Neural cell (in vitro differentiated cells): ENCODE measurements at regions not wholly inside any gene's neighbourhood (a gene's known extent, or its start where the extent isn't known, plus 50 kb on each side); places are given as distances from the start of the nearest gene placed in this dataset.

Source experiments
- H2AFZ ChIP-seq: fragments of 200-600, 300-800 bp; sonication (generic), shearing (Covaris generic); 2 replicates; pipeline ENCODE4 v1.6.0; 2014; ENCODE audit warnings: low read depth, mild to moderate bottlenecking, antibody characterized with exemption, low read length, moderate library complexity
- H3F3A ChIP-seq: fragments of 200-600 bp; shearing (Covaris generic); 2 replicates; pipeline ENCODE4 v1.6.1; 2016; ENCODE audit warnings: mild to moderate bottlenecking, moderate library complexity, mixed read lengths, antibody characterized with exemption, low read length; ENCODE audit not compliant: insufficient read depth, poor library complexity, severe bottlenecking
- H3K27ac ChIP-seq: fragments of 200-600, 300-800 bp; sonication (generic), shearing (Covaris generic); 2 replicates; pipeline ENCODE4 v1.5.1; 2014; ENCODE audit warnings: mild to moderate bottlenecking, low read length, moderate library complexity
- H3K27me3 ChIP-seq: fragments of 300-800, 200-600 bp; sonication (generic), shearing (Covaris generic); 2 replicates; pipeline ENCODE4 v1.6.0; 2014; ENCODE audit warnings: mild to moderate bottlenecking, low read depth, low read length, moderate library complexity; ENCODE audit not compliant: insufficient read depth
- H3K36me3 ChIP-seq: fragments of 300-800, 200-600 bp; sonication (generic), shearing (Covaris generic); 2 replicates; pipeline ENCODE4 v1.5.1; 2014; ENCODE audit warnings: mild to moderate bottlenecking, antibody characterized with exemption, low read length, moderate library complexity; ENCODE audit not compliant: insufficient read depth
- H3K4me2 ChIP-seq: fragments of 300-800, 200-600 bp; sonication (generic), shearing (Covaris generic); 2 replicates; pipeline ENCODE4 v1.6.0; 2014; ENCODE audit warnings: mild to moderate bottlenecking, low read length
- H3K4me3 ChIP-seq: fragments of 300-800, 200-600 bp; sonication (generic), shearing (Covaris generic); 2 replicates; pipeline ENCODE4 v1.5.1; 2014; ENCODE audit warnings: mild to moderate bottlenecking, low read length, moderate library complexity
- H3K79me2 ChIP-seq: fragments of 200-600 bp; shearing (Covaris generic); replicated peaks from 2 replicates; pipeline ENCODE4 v1.6.0; 2014; ENCODE audit warnings: mild to moderate bottlenecking, low read length, moderate library complexity; ENCODE audit not compliant: insufficient read depth
- H3K9ac ChIP-seq: fragments of 300-800, 200-600 bp; sonication (generic), shearing (Covaris generic); 2 replicates; pipeline ENCODE4 v1.6.1; 2016; ENCODE audit warnings: mild to moderate bottlenecking, low read length, mixed read lengths
- H3K9me2 ChIP-seq: fragments of 200-600 bp; shearing (Covaris generic); 2 replicates; pipeline ENCODE4 v1.6.1; 2016; ENCODE audit warnings: mild to moderate bottlenecking, low read length, mixed read lengths; ENCODE audit not compliant: insufficient read depth
- H3K9me3 ChIP-seq: fragments of 200-600, 300-800 bp; sonication (generic), shearing (Covaris generic); 2 replicates; pipeline ENCODE4 v1.6.1; 2016; ENCODE audit warnings: mild to moderate bottlenecking, mixed run types, low read length, moderate library complexity, mixed read lengths
- H4K20me1 ChIP-seq: fragments of 200-600 bp; shearing (Covaris generic); 2 replicates; pipeline ENCODE4 v1.6.1; 2016; ENCODE audit warnings: mild to moderate bottlenecking, mixed run types; ENCODE audit not compliant: insufficient read depth
- EP300 ChIP-seq: fragments of 450-650 bp; conservative IDR thresholded peaks from 2 replicates; pipeline ENCODE4 v1.6.1; 2014; ENCODE audit warnings: antibody characterized with exemption, mild to moderate bottlenecking, moderate library complexity; ENCODE audit not compliant: poor library complexity, severe bottlenecking
- EZH2 ChIP-seq: fragments of 200-600, 300-800 bp; shearing (Covaris generic), sonication (generic); IDR thresholded peaks from 2 replicates; pipeline ENCODE4 v1.6.1; 2014; ENCODE audit warnings: antibody characterized with exemption, low read length, borderline replicate concordance, mild to moderate bottlenecking; ENCODE audit not compliant: insufficient read depth, poor library complexity, severe bottlenecking
- MXI1 ChIP-seq: fragments of 450-650 bp; conservative IDR thresholded peaks from 2 replicates; pipeline ENCODE4 v1.6.1; 2014; ENCODE audit warnings: antibody characterized with exemption, mild to moderate bottlenecking; ENCODE audit not compliant: poor library complexity, severe bottlenecking
- POLR2AphosphoS5 ChIP-seq: IDR thresholded peaks from 2 replicates; pipeline ENCODE4 v1.6.1; 2012
- RAD21 ChIP-seq: fragments of 450-650 bp; conservative IDR thresholded peaks from 2 replicates; pipeline ENCODE4 v1.6.1; 2014; ENCODE audit warnings: antibody characterized with exemption, mild to moderate bottlenecking, moderate library complexity
- REST ChIP-seq: IDR thresholded peaks from 2 replicates; pipeline ENCODE4 v1.6.1; 2012; ENCODE audit warnings: borderline replicate concordance
- SMC3 ChIP-seq: fragments of 450-650 bp; conservative IDR thresholded peaks from 2 replicates; pipeline ENCODE4 v1.6.1; 2014; ENCODE audit warnings: antibody characterized with exemption, mild to moderate bottlenecking, moderate library complexity; ENCODE audit not compliant: poor library complexity
- TAF1 ChIP-seq: IDR thresholded peaks from 2 replicates; pipeline ENCODE4 v1.6.1; 2012; ENCODE audit warnings: low read depth
- TF ChIP-seq, protein P1 (sequence below): fragments of 450-650 bp; IDR thresholded peaks from 2 replicates; pipeline ENCODE4 v1.5.1; 2014; ENCODE audit warnings: antibody characterized with exemption, mild to moderate bottlenecking, moderate library complexity; ENCODE audit not compliant: poor library complexity, severe bottlenecking

- Histone ChIP-seq H3K9ac (no peak overlapping the region), H3K9me2 (no peaks in the 10 kb centered on the region), H3K79me2 (no peaks in the 10 kb centered on the region), H3K9me3 (no peaks in the 10 kb centered on the region), H4K20me1 (no peaks in the 10 kb centered on the region), H3K27ac (no peak overlapping the region), H3K36me3 (no peaks in the 10 kb centered on the region), H3K4me3 (peak overlapping the region; percentile 20), H3K4me2 (no peak overlapping the region), H2AFZ (no peak overlapping the region), H3K27me3 (no peaks in the 10 kb centered on the region), H3F3A (peaks cover 4% of the 10 kb centered on the region)
- no peak for TF ChIP-seq REST
- TF ChIP-seq TAF1, result no peak
- TF ChIP-seq, protein P1, sequence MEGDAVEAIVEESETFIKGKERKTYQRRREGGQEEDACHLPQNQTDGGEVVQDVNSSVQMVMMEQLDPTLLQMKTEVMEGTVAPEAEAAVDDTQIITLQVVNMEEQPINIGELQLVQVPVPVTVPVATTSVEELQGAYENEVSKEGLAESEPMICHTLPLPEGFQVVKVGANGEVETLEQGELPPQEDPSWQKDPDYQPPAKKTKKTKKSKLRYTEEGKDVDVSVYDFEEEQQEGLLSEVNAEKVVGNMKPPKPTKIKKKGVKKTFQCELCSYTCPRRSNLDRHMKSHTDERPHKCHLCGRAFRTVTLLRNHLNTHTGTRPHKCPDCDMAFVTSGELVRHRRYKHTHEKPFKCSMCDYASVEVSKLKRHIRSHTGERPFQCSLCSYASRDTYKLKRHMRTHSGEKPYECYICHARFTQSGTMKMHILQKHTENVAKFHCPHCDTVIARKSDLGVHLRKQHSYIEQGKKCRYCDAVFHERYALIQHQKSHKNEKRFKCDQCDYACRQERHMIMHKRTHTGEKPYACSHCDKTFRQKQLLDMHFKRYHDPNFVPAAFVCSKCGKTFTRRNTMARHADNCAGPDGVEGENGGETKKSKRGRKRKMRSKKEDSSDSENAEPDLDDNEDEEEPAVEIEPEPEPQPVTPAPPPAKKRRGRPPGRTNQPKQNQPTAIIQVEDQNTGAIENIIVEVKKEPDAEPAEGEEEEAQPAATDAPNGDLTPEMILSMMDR, result no peak
- no peak for TF ChIP-seq SMC3
- TF ChIP-seq EP300, result no peak
- TF ChIP-seq MXI1, result no peak
- TF ChIP-seq RAD21, result no peak
- no peak for TF ChIP-seq POLR2AphosphoS5
- TF ChIP-seq EZH2, result no peak
Observed at GRCh38 chr9:24899463-24899862, 353.8 kb upstream of the IZUMO3 start.

- Histone ChIP-seq H3K4me2 (no peak overlapping the region), H3K79me2 (no peaks in the 10 kb centered on the region), H3K27me3 (no peaks in the 10 kb centered on the region), H2AFZ (no peak overlapping the region), H3K9me3 (no peaks in the 10 kb centered on the region), H3K9ac (no peak overlapping the region), H4K20me1 (no peaks in the 10 kb centered on the region), H3K4me3 (no peak overlapping the region), H3K27ac (no peak overlapping the region), H3K36me3 (no peaks in the 10 kb centered on the region), H3K9me2 (no peaks in the 10 kb centered on the region), H3F3A (peaks cover 4% of the 10 kb centered on the region)
- TF ChIP-seq EP300 (no peak), EZH2 (no peak), RAD21 (no peak), REST (no peak), MXI1 (no peak), TAF1 (no peak), SMC3 (no peak), POLR2AphosphoS5 (no peak)
- TF ChIP-seq, protein P1, result no peak
Observed at GRCh38 chr9:24897826-24898225, 352.1 kb upstream of the IZUMO3 start.
